ENCODE measurements at regions not wholly inside any gene's neighbourhood (a gene's known extent, or its start where the extent isn't known, plus 50 kb on each side); places are given as distances from the start of the nearest gene placed in this dataset.

GRCh38 chr2:125424266-125424785, 1231.6 kb upstream of the GYPC start:
- H3K4me3 ChIP-seq (ENCODE audit: low read depth, low read length): no peak overlapping the region
- in situ Hi-C loops (cut with HindIII; ENCODE audit: low sequenced_read_pairs): no loop called here
- DNase-seq (ENCODE audit: low read depth, low spot score): no peak
- no peak for TF ChIP-seq CTCF (IDR thresholded peaks at IDR 0.05; ENCODE audit: low read depth, low read length)

- peak; percentile 33 for DNase-seq (ENCODE audit: low read depth, low spot score)
- no peak overlapping the region for H3K4me3 ChIP-seq (ENCODE audit: low read depth, low read length)
- TF ChIP-seq CTCF (IDR thresholded peaks at IDR 0.05; ENCODE audit: low read depth, low read length): no peak
- in situ Hi-C loops (cut with HindIII; ENCODE audit: low sequenced_read_pairs): no loop called here
Observed at GRCh38 chr2:125427721-125428315, 1228.1 kb upstream of the GYPC start.

- TF ChIP-seq CTCF (IDR thresholded peaks at IDR 0.05; ENCODE audit: low read depth, low read length): no peak
- DNase-seq (ENCODE audit: low read depth, low spot score): no peak
- in situ Hi-C loops (cut with HindIII; ENCODE audit: low sequenced_read_pairs): no loop called here
- H3K4me3 ChIP-seq (ENCODE audit: low read depth, low read length): no peak overlapping the region
Observed at GRCh38 chr2:125444106-125444505, 1211.9 kb upstream of the GYPC start.

- no peak overlapping the region for H3K4me3 ChIP-seq (ENCODE audit: low read depth, low read length)
- in situ Hi-C loops (cut with HindIII; ENCODE audit: low sequenced_read_pairs): no loop called here
- no peak for DNase-seq (ENCODE audit: low read depth, low spot score)
- no peak for TF ChIP-seq CTCF (IDR thresholded peaks at IDR 0.05; ENCODE audit: low read depth, low read length)
Observed at GRCh38 chr2:125445495-125445894, 1210.5 kb upstream of the GYPC start.

GRCh38 chr2:125450092-125450491, 1205.9 kb upstream of the GYPC start:
- no peak for TF ChIP-seq CTCF (IDR thresholded peaks at IDR 0.05; ENCODE audit: low read depth, low read length)
- DNase-seq (ENCODE audit: low read depth, low spot score): no peak
- in situ Hi-C loops (cut with HindIII; ENCODE audit: low sequenced_read_pairs): no loop called here
- H3K4me3 ChIP-seq (ENCODE audit: low read depth, low read length): no peak overlapping the region

- no peak for TF ChIP-seq CTCF (IDR thresholded peaks at IDR 0.05; ENCODE audit: low read depth, low read length)
- H3K4me3 ChIP-seq (ENCODE audit: low read depth, low read length): no peak overlapping the region
- in situ Hi-C loops (cut with HindIII; ENCODE audit: low sequenced_read_pairs): no loop called here
- no peak for DNase-seq (ENCODE audit: low read depth, low spot score)
Observed at GRCh38 chr2:125455110-125455509, 1200.8 kb upstream of the GYPC start.

Data from astrocyte of the spinal cord (primary cell).